GM23248 (cell line): ENCODE measurements at regions not wholly inside any gene's neighbourhood (a gene's known extent, or its start where the extent isn't known, plus 50 kb on each side); places are given as distances from the start of the nearest gene placed in this dataset.

Experiments
- DNase-seq: peaks from one replicate; pipeline ENCODE4 v3.0.0-alpha.2; 2015
- H2AFZ ChIP-seq: fragments of 200-600 bp; sonication (generic); 2 replicates; pipeline ENCODE4 v1.6.1; 2016; ENCODE audit warnings: antibody characterized with exemption
- H3F3A ChIP-seq: fragments of 200-600 bp; sonication (generic); 2 replicates; pipeline ENCODE4 v1.6.1; 2016; ENCODE audit warnings: mild to moderate bottlenecking, antibody characterized with exemption, mixed run types; ENCODE audit not compliant: insufficient read depth
- H3K27ac ChIP-seq: fragments of 200-600 bp; sonication (generic); 2 replicates; pipeline ENCODE4 v1.5.1; 2016; ENCODE audit warnings: mild to moderate bottlenecking
- H3K27me3 ChIP-seq: fragments of 200-600 bp; sonication (generic); replicated peaks from 2 replicates; pipeline ENCODE4 v1.6.1; 2016; ENCODE audit warnings: mild to moderate bottlenecking; ENCODE audit not compliant: insufficient read depth
- H3K36me3 ChIP-seq: fragments of 200-600 bp; sonication (generic); 2 replicates; pipeline ENCODE4 v1.6.1; 2016; ENCODE audit warnings: low read depth, mild to moderate bottlenecking
- H3K4me1 ChIP-seq: fragments of 200-600 bp; sonication (generic); 2 replicates; pipeline ENCODE4 v1.6.1; 2016; ENCODE audit warnings: mild to moderate bottlenecking; ENCODE audit not compliant: insufficient read depth
- H3K4me2 ChIP-seq: fragments of 200-600 bp; sonication (generic); one replicate; pipeline ENCODE4 v1.6.1; 2016; ENCODE audit warnings: mild to moderate bottlenecking; ENCODE audit not compliant: unreplicated experiment
- H3K4me3 ChIP-seq: fragments of 200-600 bp; sonication (generic); 2 replicates; pipeline ENCODE4 v1.5.1; 2016; ENCODE audit warnings: mild to moderate bottlenecking
- H3K79me2 ChIP-seq: fragments of 200-600 bp; sonication (generic); 2 replicates; pipeline ENCODE4 v1.6.1; 2016; ENCODE audit warnings: mild to moderate bottlenecking; ENCODE audit not compliant: insufficient read depth
- H3K9ac ChIP-seq: fragments of 200-600 bp; sonication (generic); 2 replicates; pipeline ENCODE4 v1.6.1; 2016; ENCODE audit warnings: mild to moderate bottlenecking
- H3K9me2 ChIP-seq: fragments of 200-600 bp; sonication (generic); 2 replicates; pipeline ENCODE4 v1.6.1; 2016; ENCODE audit warnings: mixed run types, mild to moderate bottlenecking, moderate library complexity; ENCODE audit not compliant: insufficient read depth
- H3K9me3 ChIP-seq: fragments of 200-600 bp; sonication (generic); one replicate; pipeline ENCODE4 v1.6.1; 2017; ENCODE audit warnings: low read depth
- H4K20me1 ChIP-seq: fragments of 200-600 bp; sonication (generic); 2 replicates; pipeline ENCODE4 v1.6.0; 2016; ENCODE audit not compliant: insufficient read depth
- EZH2 ChIP-seq: fragments of 200-600 bp; sonication (generic); IDR thresholded peaks from 2 replicates; pipeline ENCODE4 v1.6.1; 2018; ENCODE audit warnings: antibody characterized with exemption, mild to moderate bottlenecking; ENCODE audit not compliant: insufficient read depth, poor library complexity, severe bottlenecking
- EZH2phosphoT487 ChIP-seq: fragments of 200-600 bp; sonication (generic); IDR thresholded peaks from 2 replicates; pipeline ENCODE4 v1.6.1; 2018; ENCODE audit warnings: antibody characterized with exemption, moderate library complexity, mild to moderate bottlenecking, low read depth; ENCODE audit not compliant: insufficient read depth
- WGBS, 2 experiments: methylation state at CpG; one replicate each; pipeline ENCODE4 v1.1.6; 2015 to 2017; ENCODE audit warnings: low lambda C conversion rate in 2 of 2, low coverage in 1 of 2; ENCODE audit errors: missing lambda C conversion rate in 2 of 2; 5-methylcytosine and 5-hydroxymethylcytosine counted together
- in situ Hi-C: fragments of 300-500 bp; cut with MboI; formaldehyde crosslinking; loops from 2 replicates; pipeline ENCODE4 v1.15.0; 2020

- Histone ChIP-seq H2AFZ (no peak overlapping the region), H3K4me2 (no peak overlapping the region), H3K9me3 (no peaks in the 10 kb centered on the region), H3K4me3 (no peak overlapping the region), H3K27me3 (no peaks in the 10 kb centered on the region), H3K9me2 (no peaks in the 10 kb centered on the region), H3K36me3 (no peaks in the 10 kb centered on the region), H4K20me1 (no peaks in the 10 kb centered on the region), H3K9ac (no peak overlapping the region), H3K79me2 (no peaks in the 10 kb centered on the region), H3K4me1 (no peaks in the 10 kb centered on the region), H3F3A (no peaks in the 10 kb centered on the region), H3K27ac (no peak overlapping the region)
- in situ Hi-C loops = no loop called here
- DNase-seq = no peak
- WGBS, 2 experiments = 43 to 47% methylated on average over 5 of the region's 5 CpGs
- TF ChIP-seq EZH2phosphoT487 (no peak), EZH2 (no peak)
These were observed 1043.8 kb upstream of the NUDT12 start for GRCh38 chr5:104606258-104606829.

- H3K4me3 ChIP-seq = no peak overlapping the region
- H3K9me2 ChIP-seq = no peaks in the 10 kb centered on the region
- no peak overlapping the region for H3K4me2 ChIP-seq
- no peak for DNase-seq
- H3K27me3 ChIP-seq = no peaks in the 10 kb centered on the region
- no peaks in the 10 kb centered on the region for H3K36me3 ChIP-seq
- no peak overlapping the region for H2AFZ ChIP-seq
- no peak overlapping the region for H3K9ac ChIP-seq
- H3K4me1 ChIP-seq = no peaks in the 10 kb centered on the region
- H3F3A ChIP-seq = no peaks in the 10 kb centered on the region
- no peak overlapping the region for H3K27ac ChIP-seq
- in situ Hi-C loops = no loop called here
- H3K9me3 ChIP-seq = no peaks in the 10 kb centered on the region
- no peaks in the 10 kb centered on the region for H3K79me2 ChIP-seq
- no peaks in the 10 kb centered on the region for H4K20me1 ChIP-seq
- no peak for TF ChIP-seq EZH2
- TF ChIP-seq EZH2phosphoT487 = no peak
- 5 to 9% methylated on average over 2 of the region's 2 CpGs for WGBS, 2 experiments
These were observed 1037.1 kb upstream of the NUDT12 start for GRCh38 chr5:104599726-104600125.

- no peak overlapping the region for H2AFZ ChIP-seq
- no peak overlapping the region for H3K4me2 ChIP-seq
- 0% methylated on average over 1 of the region's 1 CpG for WGBS, 2 experiments
- no peaks in the 10 kb centered on the region for H3K79me2 ChIP-seq
- TF ChIP-seq EZH2phosphoT487 = no peak
- TF ChIP-seq EZH2 = no peak
- no peaks in the 10 kb centered on the region for H4K20me1 ChIP-seq
- in situ Hi-C loops = no loop called here
- H3K9me3 ChIP-seq = no peaks in the 10 kb centered on the region
- no peaks in the 10 kb centered on the region for H3K27me3 ChIP-seq
- H3K4me1 ChIP-seq = no peaks in the 10 kb centered on the region
- H3K36me3 ChIP-seq = no peaks in the 10 kb centered on the region
- no peaks in the 10 kb centered on the region for H3K9me2 ChIP-seq
- no peak overlapping the region for H3K4me3 ChIP-seq
- H3K27ac ChIP-seq = no peak overlapping the region
- no peak for DNase-seq
- no peak overlapping the region for H3K9ac ChIP-seq
- H3F3A ChIP-seq = no peaks in the 10 kb centered on the region
These were observed 1035.7 kb upstream of the NUDT12 start for GRCh38 chr5:104598285-104598684.

GRCh38 chr5:104594850-104595249, 1032.3 kb upstream of the NUDT12 start:
- WGBS, 2 experiments = 22 to 29% methylated on average over 4 of the region's 4 CpGs
- Histone ChIP-seq H3K4me3 (no peak overlapping the region), H3K9me3 (no peaks in the 10 kb centered on the region), H3K36me3 (no peaks in the 10 kb centered on the region), H3K4me2 (no peak overlapping the region), H3K9ac (no peak overlapping the region), H3K79me2 (no peaks in the 10 kb centered on the region), H3K4me1 (no peaks in the 10 kb centered on the region), H3K27ac (no peak overlapping the region), H2AFZ (no peak overlapping the region), H4K20me1 (no peaks in the 10 kb centered on the region), H3K27me3 (no peaks in the 10 kb centered on the region), H3F3A (no peaks in the 10 kb centered on the region), H3K9me2 (no peaks in the 10 kb centered on the region)
- in situ Hi-C loops = no loop called here
- TF ChIP-seq EZH2phosphoT487 (no peak), EZH2 (no peak)
- DNase-seq = no peak

- no peak overlapping the region for H3K4me2 ChIP-seq
- no peak overlapping the region for H3K27ac ChIP-seq
- no peak overlapping the region for H3K4me3 ChIP-seq
- no peaks in the 10 kb centered on the region for H3K9me2 ChIP-seq
- no peaks in the 10 kb centered on the region for H3K9me3 ChIP-seq
- no peaks in the 10 kb centered on the region for H3F3A ChIP-seq
- no peak overlapping the region for H3K9ac ChIP-seq
- no peaks in the 10 kb centered on the region for H3K4me1 ChIP-seq
- no peaks in the 10 kb centered on the region for H3K27me3 ChIP-seq
- TF ChIP-seq EZH2phosphoT487 = no peak
- no peak for TF ChIP-seq EZH2
- H2AFZ ChIP-seq = no peak overlapping the region
- H3K79me2 ChIP-seq = no peaks in the 10 kb centered on the region
- H3K36me3 ChIP-seq = no peaks in the 10 kb centered on the region
- 8 to 13% methylated on average over 5 of the region's 5 CpGs for WGBS, 2 experiments
- no peaks in the 10 kb centered on the region for H4K20me1 ChIP-seq
- no peak for DNase-seq
- in situ Hi-C loops = no loop called here
These were observed 1014.1 kb upstream of the NUDT12 start for GRCh38 chr5:104576677-104577076.
